ELR (cell line): ENCODE measurements at regions not wholly inside any gene's neighbourhood (a gene's known extent, or its start where the extent isn't known, plus 50 kb on each side); places are given as distances from the start of the nearest gene placed in this dataset.
"Not testable (repeated sequence)": the region's sequence is repeated elsewhere in the genome, so short reads cannot be mapped to it uniquely, and the experiment has no call there.

ENCODE experiments used
- DNase-seq: peaks from one replicate; pipeline ENCODE4 v3.0.0-alpha.2; 2015; ENCODE audit warnings: low read depth

DNA sequence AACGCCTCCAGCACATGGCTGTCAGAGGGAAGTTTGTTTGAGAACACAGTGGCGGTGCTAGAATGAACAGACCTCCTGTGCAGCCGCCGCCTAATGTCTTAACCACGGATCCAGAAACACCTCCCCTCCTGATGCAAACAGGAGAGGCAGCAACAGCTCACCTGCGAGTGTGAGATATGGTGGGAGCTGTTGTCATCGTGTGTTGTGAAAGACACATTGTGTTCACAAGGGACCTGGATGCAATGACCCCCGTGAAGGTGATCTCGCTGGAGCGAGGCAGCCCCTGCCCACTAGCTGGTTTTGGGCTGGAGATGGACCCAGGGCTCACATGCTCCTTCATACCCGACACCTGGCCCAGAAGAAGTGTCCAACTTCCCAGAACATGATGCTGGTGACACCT, 315.3 kb upstream of the C1orf174 start:
- no peak for DNase-seq

- no peak for DNase-seq
Observed at GRCh38 chr1:4216231-4216630, 316.2 kb upstream of the C1orf174 start.

- no peak for DNase-seq
Observed at GRCh38 chr1:4218619-4219018, 318.5 kb upstream of the C1orf174 start.

DNA sequence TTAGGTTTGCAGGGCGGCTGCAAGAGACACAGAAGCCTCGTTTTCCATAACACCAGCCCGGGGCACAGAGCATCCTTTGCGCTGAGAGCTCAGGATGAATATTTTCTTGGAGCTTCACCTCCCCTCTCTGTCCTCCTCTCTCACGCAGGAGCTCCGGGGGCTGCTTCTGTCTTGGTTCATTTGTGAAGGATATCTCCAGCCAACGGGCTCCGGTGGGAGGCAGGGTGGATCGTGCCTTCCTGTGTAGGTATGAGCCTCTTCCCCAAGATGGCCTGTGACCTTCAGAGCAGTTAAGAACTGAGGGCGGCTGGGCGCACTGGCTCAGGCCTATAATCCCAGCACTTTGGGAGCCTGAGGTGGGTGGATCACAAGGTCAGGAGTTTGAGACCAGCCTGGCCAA, 319.0 kb upstream of the C1orf174 start:
- DNase-seq: no peak

DNA sequence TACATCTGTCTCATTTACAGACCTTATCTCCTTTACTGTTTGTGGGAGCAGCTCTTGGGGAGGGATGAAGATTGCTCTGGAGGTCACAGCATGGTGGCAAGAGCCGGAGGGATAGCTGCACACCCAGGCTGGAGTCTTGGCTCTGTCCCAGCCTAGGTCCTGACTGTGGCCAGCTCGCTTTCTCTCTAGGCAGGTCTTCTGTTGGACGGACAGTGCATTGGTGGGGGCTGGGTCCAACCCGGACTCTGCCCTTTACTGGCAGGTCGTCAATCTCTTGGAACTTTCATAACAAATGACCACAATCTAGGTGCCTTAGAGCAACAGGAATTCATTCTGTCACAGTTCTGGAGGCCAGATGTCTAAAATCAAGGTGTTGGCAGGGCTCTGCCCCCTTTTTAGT, 319.8 kb upstream of the C1orf174 start:
- DNase-seq: no peak

- DNase-seq: no peak
Observed at GRCh38 chr1:4220362-4220761, 320.3 kb upstream of the C1orf174 start.

DNA sequence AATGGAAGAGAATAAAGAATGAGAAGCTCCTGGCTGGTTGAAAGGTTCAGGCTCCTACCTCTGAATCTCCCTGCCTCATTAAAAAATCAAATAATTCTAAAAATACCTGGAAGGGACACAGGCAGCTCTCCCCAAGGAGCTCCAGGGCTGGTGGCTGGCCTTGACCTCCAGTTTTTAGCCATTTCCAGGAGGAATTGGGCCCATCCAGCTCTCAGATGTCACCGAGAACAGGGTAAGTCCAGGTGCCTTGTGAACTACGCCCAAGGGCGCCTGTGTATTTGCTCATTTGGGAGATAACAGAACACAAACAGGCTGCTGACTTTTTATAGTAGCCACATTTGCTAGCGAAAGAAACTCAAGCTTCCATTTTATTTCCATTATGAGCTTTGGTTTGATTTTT, 321.0 kb upstream of the C1orf174 start:
- no peak for DNase-seq

DNA sequence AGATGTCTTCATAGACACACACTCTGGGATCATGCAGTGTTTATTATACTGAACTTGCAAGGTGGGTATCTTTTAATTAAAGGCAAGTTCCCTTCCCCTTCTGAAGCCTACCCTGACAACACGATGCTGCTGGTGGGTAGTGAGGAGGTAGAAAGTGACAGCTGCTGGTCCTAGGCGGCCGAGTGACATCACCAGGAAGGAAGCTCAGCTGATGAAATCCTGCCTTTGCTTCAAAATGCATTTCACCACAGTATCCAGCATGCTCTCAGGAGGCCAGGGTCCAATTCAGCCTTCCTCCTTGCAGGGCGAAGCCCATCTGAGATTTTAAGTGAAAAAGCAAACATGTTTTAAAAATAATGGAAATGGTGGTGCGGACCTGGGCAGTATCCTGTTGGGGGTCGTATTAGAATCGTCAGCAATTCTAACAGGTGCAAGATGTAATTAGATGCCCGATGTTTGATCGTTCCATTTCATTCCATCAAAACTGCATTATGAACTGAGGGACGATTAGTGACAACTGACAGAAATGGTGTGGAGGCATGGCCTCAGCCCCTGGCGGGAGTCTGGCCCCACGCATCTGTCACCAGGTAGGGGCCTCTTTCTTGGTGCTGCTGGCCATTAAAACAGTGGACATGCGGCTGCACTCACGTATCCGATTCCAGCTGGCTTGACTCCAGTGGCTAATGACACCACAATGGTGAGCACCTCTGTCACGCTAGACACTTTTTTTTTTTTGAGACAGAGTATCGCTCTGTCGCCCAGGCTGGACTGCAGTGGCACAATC, 324.8 kb upstream of the C1orf174 start:
- DNase-seq: no peak

GRCh38 chr1:4227986-4228385, 327.9 kb upstream of the C1orf174 start:
- DNase-seq: no peak

DNA sequence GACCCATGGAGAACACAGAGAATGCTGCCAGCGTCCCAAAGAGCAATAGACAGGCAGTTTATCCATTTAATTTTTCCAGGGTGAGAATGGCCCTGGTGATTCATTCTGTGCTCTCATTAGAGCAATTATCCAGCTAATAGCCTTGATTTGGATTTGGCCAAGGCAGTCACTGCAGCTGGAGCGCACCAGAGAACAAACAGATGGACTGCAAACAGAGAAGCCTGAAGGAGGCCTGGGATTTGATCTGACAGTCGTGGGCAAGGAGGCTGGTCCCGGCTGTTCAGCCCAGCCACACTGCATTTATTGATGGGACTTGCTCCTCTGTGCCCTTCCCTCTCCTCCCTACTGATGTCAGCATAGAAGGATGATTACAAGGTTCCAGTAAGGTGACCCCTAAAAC, 353.9 kb upstream of the C1orf174 start:
- no peak for DNase-seq

- DNase-seq: no peak
Observed at GRCh38 chr1:4256351-4256750, 356.3 kb upstream of the C1orf174 start.

- DNase-seq: not testable (repeated sequence)
Observed at GRCh38 chr1:4258146-4258777, 358.2 kb upstream of the C1orf174 start.

- no peak for DNase-seq
Observed at GRCh38 chr1:4261327-4261726, 361.3 kb upstream of the C1orf174 start.

DNA sequence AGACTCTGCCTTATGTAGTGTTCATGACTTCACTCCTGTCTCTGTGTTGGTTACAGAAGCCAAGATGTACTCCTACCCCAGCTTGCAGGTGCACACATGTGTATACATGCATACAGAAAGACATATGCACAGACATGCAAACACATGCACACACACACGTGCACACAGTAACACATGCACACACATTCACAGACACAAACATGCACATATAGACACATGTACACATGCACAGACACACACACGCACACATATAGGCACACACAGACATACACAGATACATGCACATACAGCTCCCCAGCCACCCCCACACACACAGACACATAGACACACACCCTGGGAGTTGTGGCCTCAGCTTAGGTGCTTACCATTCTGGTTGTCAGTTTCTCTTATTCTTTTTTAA, 362.6 kb upstream of the C1orf174 start:
- DNase-seq: no peak

GRCh38 chr1:4263699-4264098, 363.6 kb upstream of the C1orf174 start:
- DNase-seq: no peak

DNA sequence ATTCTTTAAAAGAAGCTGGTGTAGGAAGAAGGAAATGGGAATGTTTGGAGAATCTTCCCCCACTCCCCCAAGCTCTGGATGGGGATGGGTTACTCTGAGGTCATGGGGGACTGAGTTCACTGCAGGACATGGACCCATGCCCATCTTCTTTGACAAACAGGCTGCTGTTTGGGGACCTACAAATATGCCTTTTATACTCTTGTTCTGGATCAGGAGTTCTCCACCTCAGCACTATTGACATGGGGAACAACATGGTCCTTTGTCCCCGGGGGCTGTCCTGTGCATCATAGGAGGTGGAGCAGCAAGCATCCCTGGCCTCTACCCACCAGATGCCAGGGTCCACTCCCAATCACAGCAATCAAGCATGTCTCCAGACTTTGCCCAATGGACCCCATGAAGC, 365.8 kb upstream of the C1orf174 start:
- DNase-seq: no peak

DNA sequence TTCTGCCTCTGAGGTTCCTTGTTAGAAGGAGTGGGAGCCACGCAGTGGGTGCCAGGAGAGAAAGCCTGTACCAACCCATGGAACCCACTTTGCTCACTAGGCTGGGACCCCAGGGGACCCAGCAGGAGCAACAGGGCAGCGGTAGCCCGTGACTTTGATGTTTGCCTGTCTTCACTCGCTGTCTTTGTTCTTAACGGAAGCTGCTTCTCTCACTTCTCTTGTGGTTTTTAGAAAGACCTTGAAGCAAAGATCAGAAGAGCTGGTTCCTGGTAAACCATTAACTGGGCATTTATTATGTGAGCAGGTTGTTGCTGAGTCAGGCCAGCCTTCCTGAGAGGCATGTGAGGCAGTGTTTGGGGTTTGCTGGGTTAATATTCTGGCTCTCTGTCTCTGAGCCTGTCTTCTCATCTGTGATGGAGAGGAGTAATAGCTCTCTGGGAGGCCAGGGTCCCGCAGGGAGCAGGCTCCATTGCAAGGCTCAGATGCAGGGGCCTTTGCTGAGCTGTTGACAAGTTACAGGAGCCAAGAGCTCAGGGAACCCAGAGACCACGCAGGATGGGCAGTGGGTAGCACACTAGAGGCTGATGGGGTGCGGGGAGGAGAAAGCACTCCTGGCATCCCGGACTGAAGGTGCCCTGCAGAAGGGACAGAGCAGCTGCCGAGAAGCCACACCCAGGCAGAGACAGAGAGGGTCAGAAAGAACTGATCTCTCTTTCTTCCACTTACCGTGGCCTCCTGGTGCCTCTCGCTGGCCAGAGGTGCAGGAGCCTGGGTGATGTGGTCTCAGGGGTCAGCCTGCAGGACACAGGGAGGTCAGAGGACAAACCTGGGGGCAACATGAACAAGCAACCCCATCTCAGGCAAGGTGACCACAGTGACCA, 367.5 kb upstream of the C1orf174 start:
- no peak for DNase-seq

DNA sequence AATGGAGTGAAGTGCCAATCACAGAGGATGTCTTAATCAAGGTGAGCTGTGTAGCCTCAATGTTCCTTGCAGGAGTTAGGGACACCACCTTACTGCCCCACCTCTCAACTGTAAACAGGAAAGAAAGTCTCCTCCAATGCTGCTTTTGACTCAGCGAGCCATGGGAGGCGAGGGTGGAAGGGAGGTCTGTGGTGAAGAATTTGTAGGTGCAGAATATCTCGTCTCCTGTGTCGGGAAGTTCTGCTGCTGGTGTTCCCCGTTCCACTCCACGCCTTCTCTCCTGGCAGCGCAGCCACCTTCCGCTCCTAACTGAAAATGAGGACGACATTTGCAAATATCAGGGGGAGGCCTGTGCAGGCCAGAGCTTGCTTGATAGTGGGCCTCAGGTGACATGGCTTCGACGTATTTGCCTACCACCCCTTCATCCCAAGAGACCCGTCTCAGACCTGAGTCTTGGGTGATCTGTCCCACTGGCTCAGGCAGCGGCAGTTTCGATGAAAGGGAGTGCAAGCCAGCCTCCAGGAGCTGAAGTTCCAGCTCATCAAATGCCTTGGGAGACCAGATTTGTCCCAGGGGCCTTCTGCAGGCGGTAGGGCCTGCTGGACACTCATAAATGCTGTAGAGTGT, 368.3 kb upstream of the C1orf174 start:
- no peak for DNase-seq

DNA sequence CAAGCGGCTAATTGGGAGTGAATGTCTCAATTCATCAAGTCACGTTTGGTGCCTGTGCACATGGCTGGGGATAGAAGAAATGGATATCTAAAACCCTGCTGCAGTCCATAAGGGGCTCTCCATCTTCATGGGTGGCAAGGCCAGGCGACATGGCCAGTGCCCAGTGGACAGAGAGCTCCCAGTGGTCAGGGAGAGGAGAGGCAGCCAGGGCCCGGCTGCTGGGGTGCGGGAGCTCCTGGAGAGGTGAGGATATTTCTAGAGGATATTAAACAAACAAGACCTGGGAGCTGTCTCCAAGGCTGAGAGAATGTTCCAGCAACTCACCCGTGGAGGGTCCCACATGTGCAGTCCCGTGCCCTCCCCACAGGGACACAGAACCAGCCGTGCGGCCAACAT, 368.8 kb upstream of the C1orf174 start:
- DNase-seq: no peak

DNA sequence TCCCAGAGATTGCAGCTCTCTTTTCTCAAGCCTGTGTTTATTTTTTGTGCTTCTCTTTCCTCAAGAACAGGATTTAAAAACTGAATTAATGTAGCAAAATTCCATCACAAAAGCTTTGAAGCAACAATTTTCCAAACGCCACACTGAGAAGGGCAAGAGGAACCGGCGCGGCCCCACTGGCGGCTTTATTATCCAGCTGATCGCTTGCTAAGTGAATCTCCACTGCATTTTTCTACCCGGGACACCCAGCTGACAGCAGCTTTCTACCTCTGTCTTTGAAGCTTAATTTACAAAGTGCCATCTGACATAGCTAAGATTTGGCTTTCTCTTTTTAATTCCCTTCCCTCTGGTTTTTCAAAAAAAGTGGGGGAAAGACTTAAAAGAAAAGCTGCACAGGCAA, 369.3 kb upstream of the C1orf174 start:
- no peak for DNase-seq

DNA sequence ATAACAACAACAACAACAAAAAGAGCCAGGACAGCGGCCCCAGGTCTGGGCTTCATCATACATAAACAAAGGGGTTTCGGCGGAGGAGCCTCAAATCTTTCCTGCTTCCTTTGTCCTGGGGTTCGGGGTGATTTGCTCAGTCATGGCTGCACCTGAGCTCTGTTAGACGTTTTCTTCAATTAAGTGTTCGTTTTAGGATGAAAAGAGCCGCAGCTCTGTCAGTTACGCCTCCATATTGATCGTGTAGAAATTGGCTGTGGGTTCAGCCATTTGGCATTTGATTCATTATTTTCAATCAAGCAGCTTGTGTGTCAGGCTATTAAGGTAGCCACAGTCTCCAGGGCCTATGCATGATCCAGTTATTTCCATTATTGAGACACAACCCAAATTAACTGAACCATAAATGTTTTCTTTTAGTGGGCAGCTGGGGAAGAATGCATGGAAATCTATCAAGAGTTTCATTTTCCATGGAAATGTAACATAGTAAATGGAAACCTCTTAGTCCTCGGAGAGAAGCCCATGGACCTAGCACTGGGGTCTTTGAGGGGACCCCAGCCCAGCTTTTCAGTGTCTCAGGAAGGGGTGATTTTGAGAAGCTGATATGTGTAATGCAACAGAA, 370.0 kb upstream of the C1orf174 start:
- no peak for DNase-seq
